ENCODE measurements at regions not wholly inside any gene's neighbourhood (a gene's known extent, or its start where the extent isn't known, plus 50 kb on each side); places are given as distances from the start of the nearest gene placed in this dataset.
"Not testable (repeated sequence)": the region's sequence is repeated elsewhere in the genome, so short reads cannot be mapped to it uniquely, and the experiment has no call there.

GRCh38 chr13:78056865-78057264 lies 138.2 kb upstream of the EDNRB start:
- not testable (repeated sequence) for DNase-seq

GRCh38 chr13:78054157-78054556 lies 135.5 kb upstream of the EDNRB start:
- DNase-seq, result no peak

- no peak for DNase-seq
Observed at GRCh38 chr13:78047151-78047550, 128.5 kb upstream of the EDNRB start.

- DNase-seq, result no peak
Observed at GRCh38 chr13:78046331-78046730, 127.7 kb upstream of the EDNRB start.

- no peak for DNase-seq
Observed at GRCh38 chr13:78045916-78046315, 127.3 kb upstream of the EDNRB start.

GRCh38 chr13:78041366-78041765 lies 122.7 kb upstream of the EDNRB start:
- not testable (repeated sequence) for DNase-seq

- DNase-seq, result no peak
Observed at GRCh38 chr13:78040205-78040830, 121.7 kb upstream of the EDNRB start.

- no peak for DNase-seq
Observed at GRCh38 chr13:78036841-78037240, 118.2 kb upstream of the EDNRB start.

GRCh38 chr13:78035500-78035899 lies 116.9 kb upstream of the EDNRB start:
- no peak for DNase-seq

GRCh38 chr13:78033509-78033908 lies 114.9 kb upstream of the EDNRB start:
- no peak for DNase-seq

- no peak for DNase-seq
Observed at GRCh38 chr13:78032132-78032531, 113.5 kb upstream of the EDNRB start.

- DNase-seq, result no peak
Observed at GRCh38 chr13:78030341-78030896, 111.8 kb upstream of the EDNRB start.

GRCh38 chr13:78029901-78030300 lies 111.3 kb upstream of the EDNRB start:
- DNase-seq, result no peak

GRCh38 chr13:78028960-78029359 lies 110.3 kb upstream of the EDNRB start:
- DNase-seq, result no peak

GRCh38 chr13:78024996-78025395 lies 106.4 kb upstream of the EDNRB start:
- DNase-seq, result no peak

GRCh38 chr13:78022164-78022877 lies 103.7 kb upstream of the EDNRB start:
- DNase-seq, result no peak

- DNase-seq, result no peak
Observed at GRCh38 chr13:78020861-78021260, 102.2 kb upstream of the EDNRB start.

GRCh38 chr13:78015782-78016181 lies 97.2 kb upstream of the EDNRB start:
- no peak for DNase-seq

- DNase-seq, result no peak
Observed at GRCh38 chr13:78012046-78012445, 93.4 kb upstream of the EDNRB start.

GRCh38 chr13:78004821-78005220 lies 86.2 kb upstream of the EDNRB start:
- DNase-seq, result no peak

GRCh38 chr13:77999746-78000145 lies 81.1 kb upstream of the EDNRB start:
- no peak for DNase-seq

GRCh38 chr13:77994166-77994565 lies 75.5 kb upstream of the EDNRB start:
- DNase-seq, result no peak

GRCh38 chr13:77991003-77991402 lies 72.4 kb upstream of the EDNRB start:
- no peak for DNase-seq

- no peak for DNase-seq
Observed at GRCh38 chr13:77989281-77989680, 70.7 kb upstream of the EDNRB start.

- no peak for DNase-seq
Observed at GRCh38 chr13:77988355-77988754, 69.7 kb upstream of the EDNRB start.

Data from activated T-cell treated with anti-CD3 and anti-CD28 coated beads, Interleukin-2, amount 50 U/mL, for 1 hour (primary cell).